Caki2 (cell line): ENCODE measurements at regions not wholly inside any gene's neighbourhood (a gene's known extent, or its start where the extent isn't known, plus 50 kb on each side); places are given as distances from the start of the nearest gene placed in this dataset.

Experiments used
- DNase-seq: peaks from one replicate; pipeline ENCODE4 v3.0.0-alpha.2; 2015; ENCODE audit warnings: low read depth
- in situ Hi-C: cut with HindIII; loops from 2 replicates; pipeline ENCODE4 v1.10.0; 2016; ENCODE audit warnings: low sequenced_read_pairs, low pct_unique_long_range_greater_than_20kb, mixed read lengths

DNA sequence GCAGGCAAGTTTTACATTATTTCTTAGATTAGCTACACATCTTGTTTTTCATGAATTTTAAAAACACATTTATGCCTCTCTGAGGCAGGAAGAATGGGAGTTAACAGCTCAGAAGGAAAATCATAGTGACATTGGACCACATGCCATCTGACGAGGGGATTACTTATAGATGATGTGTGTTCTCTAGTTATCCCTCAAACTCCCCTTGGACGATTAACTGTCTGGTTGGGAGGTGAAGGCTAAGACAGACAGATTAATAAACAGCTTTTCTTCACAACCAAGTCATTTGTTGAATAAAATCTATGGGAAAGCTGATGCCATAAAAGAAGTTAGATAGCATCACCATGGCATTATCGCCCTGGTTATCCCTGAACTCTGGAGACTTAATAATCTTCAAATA lies 80.0 kb upstream of the PREP start:
- in situ Hi-C loops: no loop called here

DNA sequence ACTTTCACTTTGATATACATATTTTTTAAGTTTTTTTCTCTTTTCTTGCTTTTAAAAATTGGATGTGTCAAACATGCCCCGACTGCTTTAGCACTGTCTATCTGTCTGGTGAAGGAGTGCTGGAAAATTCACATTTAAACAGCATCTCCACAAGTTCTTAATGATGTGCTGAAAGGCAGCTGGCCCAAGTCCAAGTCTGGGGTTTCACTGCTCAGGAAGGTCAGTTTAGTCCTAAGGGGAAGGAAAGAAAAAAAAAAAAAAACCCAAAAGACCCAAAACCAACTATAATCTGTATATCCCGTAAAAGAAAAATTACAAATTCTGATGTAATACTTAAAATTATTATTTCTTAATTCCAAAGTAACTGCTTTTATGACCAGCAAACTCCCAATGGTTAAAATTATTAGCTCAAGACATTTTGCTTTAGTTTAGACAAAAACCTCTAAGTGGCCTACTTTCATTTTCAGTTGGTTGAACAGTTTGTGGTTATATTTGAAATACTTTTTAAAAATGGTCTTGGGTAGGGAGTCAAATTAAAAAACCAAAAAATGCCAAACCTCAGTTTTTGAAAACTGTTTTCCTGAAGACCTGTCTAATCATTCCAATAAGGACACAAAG lies 79.5 kb upstream of the PREP start:
- no peak for DNase-seq
- in situ Hi-C loops: no loop called here

More for the DNA sequence above, 80.0 kb upstream of the PREP start:
- DNase-seq: no peak

DNA sequence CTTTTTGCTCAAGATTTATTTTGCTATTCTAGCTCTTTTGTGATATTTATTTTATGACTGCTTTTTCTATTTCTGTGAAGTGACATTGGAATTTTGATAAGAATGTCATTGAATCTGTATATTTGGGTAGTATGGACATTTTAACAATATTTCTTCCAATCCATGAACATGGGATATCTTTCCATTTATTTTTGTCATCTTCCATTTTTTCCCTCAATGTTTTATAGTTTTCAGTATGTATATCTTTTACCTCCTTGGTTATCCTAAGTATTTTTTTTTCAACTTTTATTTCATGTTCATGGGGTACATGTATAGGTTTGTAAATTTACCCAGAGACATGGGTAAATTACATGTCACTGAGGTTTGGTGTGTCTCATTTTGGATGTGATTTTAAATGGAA lies 74.1 kb upstream of the PREP start:
- no peak for DNase-seq
- in situ Hi-C loops: no loop called here

DNA sequence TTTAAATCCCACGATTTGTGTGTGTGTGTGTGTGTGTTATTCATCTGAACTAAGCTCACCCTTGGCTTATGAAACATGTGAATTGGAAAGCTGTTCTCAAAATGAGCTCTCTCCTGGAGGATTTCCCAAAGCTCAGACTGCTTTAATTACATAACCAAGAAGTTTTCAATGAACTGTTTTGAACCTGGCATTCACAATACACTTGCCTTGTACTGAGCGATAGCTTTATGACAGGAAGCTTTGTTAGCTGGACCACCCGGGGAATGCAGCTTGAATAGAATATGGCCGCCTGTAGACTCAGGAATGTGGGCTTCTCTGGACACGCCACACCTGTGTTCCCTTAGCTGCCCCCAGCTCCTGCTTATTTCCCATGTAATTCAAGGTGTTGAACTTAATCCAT lies 71.4 kb upstream of the PREP start:
- DNase-seq: no peak
- in situ Hi-C loops: no loop called here

DNA sequence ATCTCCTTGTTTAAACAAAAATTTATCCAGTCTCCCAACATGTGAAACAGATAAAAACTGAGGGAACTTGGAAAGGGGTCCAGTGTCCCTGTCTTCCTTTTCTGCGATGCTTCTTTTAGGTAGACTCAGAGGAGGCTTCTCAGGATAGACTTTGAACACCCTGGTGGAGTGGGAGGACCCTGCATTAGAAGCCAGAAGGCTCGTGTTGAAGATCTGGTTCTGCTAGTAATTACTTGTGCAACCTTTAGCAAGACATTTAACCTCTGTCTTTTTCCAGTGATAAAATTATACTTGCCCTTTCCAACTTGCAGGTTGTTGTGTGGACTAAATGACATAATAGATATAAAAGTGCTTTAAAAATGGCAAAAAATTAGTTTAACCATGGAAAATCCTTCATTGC lies 67.1 kb upstream of the PREP start:
- no peak for DNase-seq
- in situ Hi-C loops: no loop called here

DNA sequence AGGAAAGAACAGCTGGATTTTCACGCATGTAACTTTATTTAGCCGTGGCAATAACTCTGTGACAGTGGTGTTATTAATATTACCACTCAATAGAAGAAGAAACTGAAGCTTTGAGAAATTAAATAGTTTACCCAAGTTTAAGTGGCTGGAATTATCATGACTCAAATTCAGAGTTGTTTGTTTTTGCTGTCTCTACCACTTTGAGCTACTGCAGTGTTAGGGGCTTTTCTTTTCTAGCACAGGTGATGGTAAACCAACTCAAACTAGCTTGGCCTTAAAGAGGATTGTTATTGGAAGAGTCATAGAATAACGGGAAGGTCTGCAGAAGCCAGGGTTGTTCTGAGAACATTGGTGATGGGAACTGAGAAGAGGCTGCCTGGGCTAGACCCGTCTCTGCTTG lies 66.0 kb upstream of the PREP start:
- in situ Hi-C loops: no loop called here
- DNase-seq: no peak

DNA sequence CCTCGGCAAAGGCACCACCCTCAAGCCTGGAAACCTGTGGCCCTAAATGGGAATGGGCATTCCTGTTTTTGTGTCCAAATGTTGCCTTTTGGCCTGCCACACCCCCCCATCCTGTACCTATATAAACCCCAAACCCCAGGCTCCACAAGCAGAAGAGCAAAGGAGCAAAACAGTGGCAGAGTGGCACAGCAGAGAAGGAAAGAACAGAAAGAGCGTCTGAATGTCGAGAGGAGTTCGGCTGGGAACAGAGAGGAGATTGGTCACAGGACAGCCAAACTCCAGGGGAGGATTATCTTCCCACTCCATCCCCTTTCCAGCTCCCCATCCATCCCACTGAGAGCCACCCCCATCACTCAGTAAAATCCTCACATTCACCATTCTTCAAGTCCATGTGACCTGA lies 58.0 kb upstream of the PREP start:
- no peak for DNase-seq
- in situ Hi-C loops: no loop called here

DNA sequence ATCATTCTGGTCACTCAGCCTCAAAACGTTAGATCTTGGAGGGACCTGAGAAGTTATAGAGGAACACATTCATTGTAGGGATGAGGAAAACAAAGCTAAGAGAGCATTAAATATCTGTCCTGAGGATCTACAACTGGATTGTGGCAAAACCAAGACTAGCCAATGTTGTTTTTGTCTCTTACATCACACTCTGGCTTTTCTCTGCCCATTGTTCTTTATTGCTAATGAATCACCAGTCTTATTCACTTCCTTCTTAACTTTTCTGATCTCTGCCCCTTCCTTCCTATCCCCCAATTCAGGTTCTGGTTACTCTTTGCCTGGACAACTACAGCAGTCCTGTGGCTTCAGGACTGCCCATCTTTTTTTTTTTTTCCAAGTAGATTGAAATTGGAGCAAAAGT lies 57.0 kb upstream of the PREP start:
- DNase-seq: no peak

DNA sequence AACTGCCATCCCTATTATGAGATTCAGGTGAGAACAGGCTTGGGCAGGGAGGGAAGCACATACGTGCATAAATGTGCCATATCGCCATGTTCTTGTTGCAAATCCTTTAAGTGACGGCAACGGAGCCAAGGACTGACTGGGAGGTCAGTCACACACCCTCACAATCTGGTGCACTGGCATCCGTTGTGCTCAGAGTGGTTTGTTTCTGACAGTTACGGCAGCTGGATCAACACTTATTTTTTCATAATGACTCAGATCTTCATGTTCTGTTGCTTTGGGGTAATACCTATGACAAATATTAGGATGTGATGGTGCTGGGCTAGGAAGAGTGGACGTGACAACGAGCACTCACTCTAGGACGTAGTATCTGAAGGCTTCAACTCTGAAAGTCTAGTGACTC lies 56.2 kb upstream of the PREP start:
- DNase-seq: no peak
- in situ Hi-C loops: no loop called here

More for the DNA sequence above, 57.0 kb upstream of the PREP start:
- in situ Hi-C loops: no loop called here

DNA sequence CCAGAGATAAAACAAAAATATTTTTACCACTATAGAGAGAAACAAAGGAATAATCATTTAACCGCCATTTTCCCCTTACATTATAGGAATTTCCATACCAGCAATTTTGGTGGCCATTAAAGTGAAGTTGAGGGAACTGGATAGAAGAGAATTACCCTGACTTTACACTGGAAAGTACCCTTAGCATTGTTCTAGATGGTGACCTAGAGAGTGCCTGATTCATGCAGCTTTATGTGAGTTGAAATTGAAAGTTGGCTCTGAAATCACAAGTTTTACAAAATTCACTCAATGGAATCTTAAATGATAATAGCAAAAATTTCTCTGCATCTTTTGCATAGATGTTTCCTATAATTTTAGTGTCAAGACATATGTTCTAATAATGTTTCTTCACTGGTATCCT lies 55.7 kb upstream of the PREP start:
- DNase-seq: no peak

DNA sequence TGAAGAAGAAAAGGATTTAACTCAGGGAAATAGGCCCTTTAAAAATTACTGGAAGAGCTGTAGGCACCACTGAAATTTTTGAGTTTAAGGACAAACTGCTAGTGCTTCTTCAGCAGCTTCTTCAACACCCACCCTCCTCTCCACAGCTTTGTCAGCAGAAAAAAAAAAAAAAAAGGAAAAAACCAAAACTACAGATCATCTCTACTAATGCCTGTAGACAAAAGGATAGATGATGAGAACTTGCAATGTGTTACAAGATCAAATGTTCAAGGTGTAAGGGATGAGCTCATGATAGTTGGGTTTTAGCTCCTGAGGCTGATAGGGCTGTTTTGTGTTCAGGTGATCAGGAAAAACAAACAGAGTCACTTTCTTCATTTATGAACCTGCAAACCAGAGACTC lies 55.2 kb upstream of the PREP start:
- in situ Hi-C loops: no loop called here
- no peak for DNase-seq

More for the DNA sequence above, 55.7 kb upstream of the PREP start:
- in situ Hi-C loops: no loop called here

DNA sequence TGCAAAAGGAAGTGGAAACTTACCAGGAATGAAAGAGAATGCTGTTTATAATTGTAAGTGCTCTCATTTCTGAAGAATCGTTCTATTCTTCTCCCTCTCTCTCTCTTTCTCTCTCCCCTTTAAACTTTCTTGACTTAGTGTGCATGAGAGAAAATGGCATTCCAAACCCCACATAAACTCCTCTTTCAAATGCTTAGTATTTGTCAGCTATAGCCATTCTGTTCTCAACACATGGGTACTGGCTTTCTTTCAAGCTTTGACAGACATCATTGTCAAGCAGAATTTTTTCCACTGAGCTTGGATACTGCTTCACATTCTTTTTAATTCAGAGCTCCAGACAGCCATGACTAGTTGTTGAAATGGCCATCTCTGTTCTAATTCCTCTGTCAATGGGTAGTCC lies 51.1 kb upstream of the PREP start:
- DNase-seq: no peak
- in situ Hi-C loops: no loop called here

DNA sequence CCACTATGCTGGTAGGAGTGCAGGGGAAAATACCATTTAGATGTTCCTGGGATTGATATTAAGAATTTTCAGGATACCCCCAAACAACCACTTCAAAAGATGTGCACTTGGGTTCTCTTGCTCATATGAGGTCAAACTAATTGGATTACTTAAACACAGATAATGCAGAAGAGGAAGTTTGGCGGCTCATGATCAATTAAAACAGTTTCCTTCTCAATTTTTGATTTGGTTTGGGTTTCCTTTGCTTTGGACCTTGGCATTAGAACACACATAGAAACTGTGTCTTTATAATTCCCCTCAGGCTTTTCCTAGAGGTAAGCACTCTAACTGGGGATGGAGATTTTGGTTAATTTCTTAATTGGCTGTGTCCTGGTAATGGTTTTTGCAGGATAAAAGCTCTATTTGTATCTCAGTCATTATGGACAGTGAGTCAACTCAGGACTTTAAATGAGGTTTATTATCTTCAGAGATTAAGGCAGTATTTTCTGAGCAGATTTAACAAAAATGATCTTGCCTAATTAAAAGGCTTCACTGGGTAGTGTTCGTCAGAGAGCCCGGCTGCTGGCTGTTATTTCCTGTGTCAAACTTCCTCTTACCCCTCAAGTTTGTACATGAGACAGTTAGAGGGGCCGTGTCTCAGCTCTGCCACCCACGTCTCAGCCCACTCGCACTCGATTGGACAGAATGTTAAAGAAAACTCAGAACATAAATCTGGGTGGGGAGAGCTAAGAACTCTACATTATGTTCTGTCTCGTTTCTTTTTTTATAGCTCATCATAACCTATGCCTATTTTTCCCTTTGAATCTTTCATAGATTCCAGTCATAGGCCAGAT lies 50.3 kb upstream of the PREP start:
- DNase-seq: no peak
- in situ Hi-C loops: no loop called here
